ENCODE measurements at regions not wholly inside any gene's neighbourhood (a gene's known extent, or its start where the extent isn't known, plus 50 kb on each side); places are given as distances from the start of the nearest gene placed in this dataset.

GRCh38 chr3:31402117-31402516 is 130.6 kb upstream of the STT3B start:
- no peaks in the 10 kb centered on the region for H3K36me3 ChIP-seq
- H3K4me1 ChIP-seq (replicated peaks), result no peaks in the 10 kb centered on the region
- H3K9me3 ChIP-seq, result no peaks in the 10 kb centered on the region
- no peak overlapping the region for H3K27ac ChIP-seq
- H3K27me3 ChIP-seq (replicated peaks; ENCODE audit: insufficient read depth), result no peaks in the 10 kb centered on the region
- H3K4me3 ChIP-seq, result no peak overlapping the region
- no peak for TF ChIP-seq CTCF (IDR thresholded peaks at IDR 0.05)
- intact Hi-C loops (cut with DNase I), result no loop called here
- WGBS, result 62% methylated on average over 2 of the region's 2 CpGs
- no peak for DNase-seq (ENCODE audit: low spot score)

- Histone ChIP-seq H3K9me3 (no peaks in the 10 kb centered on the region), H3K27ac (no peak overlapping the region), H3K4me1 (replicated peaks) (no peaks in the 10 kb centered on the region), H3K27me3 (replicated peaks; ENCODE audit: insufficient read depth) (no peaks in the 10 kb centered on the region), H3K4me3 (no peak overlapping the region), H3K36me3 (no peaks in the 10 kb centered on the region)
- intact Hi-C loops (cut with DNase I), result no loop called here
- TF ChIP-seq CTCF (IDR thresholded peaks at IDR 0.05), result no peak
- DNase-seq (ENCODE audit: low spot score), result no peak
- 83% methylated on average over 3 of the region's 3 CpGs for WGBS
These were observed 129.5 kb upstream of the STT3B start for GRCh38 chr3:31403197-31403596.

- Histone ChIP-seq H3K27me3 (replicated peaks; ENCODE audit: insufficient read depth) (no peaks in the 10 kb centered on the region), H3K27ac (no peak overlapping the region), H3K4me3 (no peak overlapping the region), H3K4me1 (replicated peaks) (no peaks in the 10 kb centered on the region), H3K36me3 (no peaks in the 10 kb centered on the region), H3K9me3 (no peaks in the 10 kb centered on the region)
- DNase-seq (ENCODE audit: low spot score), result no peak
- intact Hi-C loops (cut with DNase I), result no loop called here
- no peak for TF ChIP-seq POLR2AphosphoS5 (IDR thresholded peaks at IDR 0.05)
- TF ChIP-seq POLR2A (IDR thresholded peaks at IDR 0.05), result no peak
- no peak for TF ChIP-seq CTCF (IDR thresholded peaks at IDR 0.05)
- WGBS, result 92% methylated on average over 1 of the region's 1 CpG
These were observed 127.9 kb upstream of the STT3B start for GRCh38 chr3:31404871-31405270.

GRCh38 chr3:31405515-31405914 is 127.2 kb upstream of the STT3B start:
- 9% methylated on average over 1 of the region's 1 CpG for WGBS
- intact Hi-C loops (cut with DNase I), result no loop called here

GRCh38 chr3:31406896-31407295 is 125.8 kb upstream of the STT3B start:
- no peaks in the 10 kb centered on the region for H3K27me3 ChIP-seq (replicated peaks; ENCODE audit: insufficient read depth)
- WGBS, result 82% methylated on average over 1 of the region's 1 CpG
- intact Hi-C loops (cut with DNase I), result no loop called here

More at GRCh38 chr3:31405515-31405914, 127.2 kb upstream of the STT3B start:
- Histone ChIP-seq H3K27me3 (replicated peaks; ENCODE audit: insufficient read depth) (no peaks in the 10 kb centered on the region), H3K4me1 (replicated peaks) (no peaks in the 10 kb centered on the region), H3K9me3 (no peaks in the 10 kb centered on the region), H3K4me3 (no peak overlapping the region), H3K27ac (no peak overlapping the region), H3K36me3 (no peaks in the 10 kb centered on the region)
- no peak for DNase-seq (ENCODE audit: low spot score)
- TF ChIP-seq POLR2AphosphoS5 (IDR thresholded peaks at IDR 0.05), result no peak
- no peak for TF ChIP-seq POLR2A (IDR thresholded peaks at IDR 0.05)
- TF ChIP-seq CTCF (IDR thresholded peaks at IDR 0.05), result no peak

More at GRCh38 chr3:31406896-31407295, 125.8 kb upstream of the STT3B start:
- Histone ChIP-seq H3K27ac (no peak overlapping the region), H3K9me3 (no peaks in the 10 kb centered on the region), H3K4me3 (no peak overlapping the region), H3K4me1 (replicated peaks) (no peaks in the 10 kb centered on the region), H3K36me3 (no peaks in the 10 kb centered on the region)
- no peak for DNase-seq (ENCODE audit: low spot score)
- TF ChIP-seq POLR2AphosphoS5 (IDR thresholded peaks at IDR 0.05) (no peak), CTCF (IDR thresholded peaks at IDR 0.05) (no peak), POLR2A (IDR thresholded peaks at IDR 0.05) (no peak)

Measured in prostate gland (tissue), 2 donors.